ENCODE measurements at regions not wholly inside any gene's neighbourhood (a gene's known extent, or its start where the extent isn't known, plus 50 kb on each side); places are given as distances from the start of the nearest gene placed in this dataset.

- no peak overlapping the region for H3K4me3 ChIP-seq (ENCODE audit: low read depth, low read length, poor library complexity, severe bottlenecking)
- ChIA-PET CTCF (no interaction called here), POLR2A (ENCODE audit: low non-redundant PET) (no interaction called here)
- no peak overlapping the region for H3K27ac ChIP-seq (ENCODE audit: low read depth, low read length, poor library complexity, severe bottlenecking)
- intact Hi-C loops (cut with micrococcal nuclease; ENCODE audit: unreplicated experiment): no loop called here
- no peaks in the 10 kb centered on the region for H3K36me3 ChIP-seq (ENCODE audit: insufficient read depth, low read length, poor library complexity, severe bottlenecking)
- no TSS peak for BruUV-seq (replicated peaks)
- TF ChIP-seq CTCF (conservative IDR thresholded peaks at IDR 0.05; ENCODE audit: low read depth, low read length) (no peak), EZH2 (IDR thresholded peaks at IDR 0.05; ENCODE audit: borderline replicate concordance, low read depth, low read length, poor library complexity, severe bottlenecking) (no peak)
- H3K4me1 ChIP-seq (ENCODE audit: insufficient read depth, low read length, poor library complexity, severe bottlenecking): no peaks in the 10 kb centered on the region
- no peak for DNase-seq (ENCODE audit: low spot score)
- no peaks in the 10 kb centered on the region for H3K27me3 ChIP-seq (replicated peaks; ENCODE audit: insufficient read depth, low read depth, low read length, poor library complexity)
- no peaks in the 10 kb centered on the region for H3K9me3 ChIP-seq (ENCODE audit: low read depth, low read length, poor library complexity, severe bottlenecking)
Measured at GRCh38 chr2:234272069-234272850, 221.8 kb downstream of the SPP2 start.

- POLR2A ChIA-PET (ENCODE audit: low non-redundant PET): no interaction called here
- no peaks in the 10 kb centered on the region for H3K27me3 ChIP-seq (replicated peaks; ENCODE audit: insufficient read depth, low read depth, low read length, poor library complexity)
- BruUV-seq (replicated peaks): no TSS peak
- H3K4me1 ChIP-seq (ENCODE audit: insufficient read depth, low read length, poor library complexity, severe bottlenecking): no peaks in the 10 kb centered on the region
- H3K9me3 ChIP-seq (ENCODE audit: low read depth, low read length, poor library complexity, severe bottlenecking): no peaks in the 10 kb centered on the region
- no peak for TF ChIP-seq EZH2 (IDR thresholded peaks at IDR 0.05; ENCODE audit: borderline replicate concordance, low read depth, low read length, poor library complexity, severe bottlenecking)
- TF ChIP-seq CTCF (conservative IDR thresholded peaks at IDR 0.05; ENCODE audit: low read depth, low read length): no peak
- intact Hi-C loops (cut with micrococcal nuclease; ENCODE audit: unreplicated experiment): no loop called here
- CTCF ChIA-PET: no interaction called here
- H3K36me3 ChIP-seq (ENCODE audit: insufficient read depth, low read length, poor library complexity, severe bottlenecking): no peaks in the 10 kb centered on the region
- no peak for DNase-seq (ENCODE audit: low spot score)
- H3K4me3 ChIP-seq (ENCODE audit: low read depth, low read length, poor library complexity, severe bottlenecking): no peak overlapping the region
- no peak overlapping the region for H3K27ac ChIP-seq (ENCODE audit: low read depth, low read length, poor library complexity, severe bottlenecking)
Measured at GRCh38 chr2:234271338-234271737, 220.8 kb downstream of the SPP2 start.

- POLR2A ChIA-PET (ENCODE audit: low non-redundant PET): no interaction called here
- CTCF ChIA-PET: no interaction called here
Measured at GRCh38 chr2:234269769-234270204, 219.3 kb downstream of the SPP2 start.

More at GRCh38 chr2:234269769-234270204, 219.3 kb downstream of the SPP2 start:
- intact Hi-C loops (cut with micrococcal nuclease; ENCODE audit: unreplicated experiment): no loop called here
- Histone ChIP-seq H3K4me1 (ENCODE audit: insufficient read depth, low read length, poor library complexity, severe bottlenecking) (no peaks in the 10 kb centered on the region), H3K36me3 (ENCODE audit: insufficient read depth, low read length, poor library complexity, severe bottlenecking) (no peaks in the 10 kb centered on the region), H3K9me3 (ENCODE audit: low read depth, low read length, poor library complexity, severe bottlenecking) (no peaks in the 10 kb centered on the region), H3K27ac (ENCODE audit: low read depth, low read length, poor library complexity, severe bottlenecking) (no peak overlapping the region), H3K27me3 (replicated peaks; ENCODE audit: insufficient read depth, low read depth, low read length, poor library complexity) (no peaks in the 10 kb centered on the region), H3K4me3 (ENCODE audit: low read depth, low read length, poor library complexity, severe bottlenecking) (no peak overlapping the region)
- BruUV-seq (replicated peaks): no TSS peak
- no peak for DNase-seq (ENCODE audit: low spot score)
- no peak for TF ChIP-seq CTCF (conservative IDR thresholded peaks at IDR 0.05; ENCODE audit: low read depth, low read length)
- TF ChIP-seq EZH2 (IDR thresholded peaks at IDR 0.05; ENCODE audit: borderline replicate concordance, low read depth, low read length, poor library complexity, severe bottlenecking): no peak
